ENCODE measurements at regions not wholly inside any gene's neighbourhood (a gene's known extent, or its start where the extent isn't known, plus 50 kb on each side); places are given as distances from the start of the nearest gene placed in this dataset.

DNA sequence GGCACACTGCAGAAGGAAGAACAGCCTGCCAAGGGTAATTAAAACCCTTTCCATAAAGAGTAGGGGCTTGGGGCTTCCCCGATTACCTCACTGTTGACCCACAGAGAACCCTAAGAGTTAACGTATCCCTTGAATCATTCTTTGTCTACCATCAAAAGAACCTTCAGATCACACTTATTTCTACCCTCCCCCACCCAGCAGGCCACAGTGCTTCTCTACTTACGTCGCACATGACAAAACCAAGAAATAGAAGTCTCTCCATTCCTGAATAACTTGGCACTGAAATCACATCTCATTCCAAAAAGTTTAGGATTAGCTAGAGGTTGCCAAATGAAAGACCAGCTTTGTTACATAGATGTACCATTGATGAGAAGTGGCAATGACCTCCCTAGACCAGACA lies 268.7 kb upstream of the GAS1 start:
- WGBS, 5 donors, result 75 to 94% (median 87%) methylated on average over 4 of the region's 4 CpGs
- intact Hi-C loops (cut with DNase I; ENCODE audit: low total_unique reads), result no loop called here
- no peak overlapping the region for H3K4me3 ChIP-seq
- H3K36me3 ChIP-seq, result no peaks in the 10 kb centered on the region
- no peaks in the 10 kb centered on the region for H3K9me3 ChIP-seq
- no peaks in the 10 kb centered on the region for H3K4me1 ChIP-seq
- DNase-seq, result no peak
- no peak overlapping the region for H3K27ac ChIP-seq
- TF ChIP-seq POLR2AphosphoS5 (IDR thresholded peaks at IDR 0.05) (no peak), POLR2A (IDR thresholded peaks at IDR 0.05) (no peak)
- TF ChIP-seq, protein P1, sequence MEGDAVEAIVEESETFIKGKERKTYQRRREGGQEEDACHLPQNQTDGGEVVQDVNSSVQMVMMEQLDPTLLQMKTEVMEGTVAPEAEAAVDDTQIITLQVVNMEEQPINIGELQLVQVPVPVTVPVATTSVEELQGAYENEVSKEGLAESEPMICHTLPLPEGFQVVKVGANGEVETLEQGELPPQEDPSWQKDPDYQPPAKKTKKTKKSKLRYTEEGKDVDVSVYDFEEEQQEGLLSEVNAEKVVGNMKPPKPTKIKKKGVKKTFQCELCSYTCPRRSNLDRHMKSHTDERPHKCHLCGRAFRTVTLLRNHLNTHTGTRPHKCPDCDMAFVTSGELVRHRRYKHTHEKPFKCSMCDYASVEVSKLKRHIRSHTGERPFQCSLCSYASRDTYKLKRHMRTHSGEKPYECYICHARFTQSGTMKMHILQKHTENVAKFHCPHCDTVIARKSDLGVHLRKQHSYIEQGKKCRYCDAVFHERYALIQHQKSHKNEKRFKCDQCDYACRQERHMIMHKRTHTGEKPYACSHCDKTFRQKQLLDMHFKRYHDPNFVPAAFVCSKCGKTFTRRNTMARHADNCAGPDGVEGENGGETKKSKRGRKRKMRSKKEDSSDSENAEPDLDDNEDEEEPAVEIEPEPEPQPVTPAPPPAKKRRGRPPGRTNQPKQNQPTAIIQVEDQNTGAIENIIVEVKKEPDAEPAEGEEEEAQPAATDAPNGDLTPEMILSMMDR (IDR thresholded peaks at IDR 0.05 in 8 of 11, conservative IDR thresholded peaks at IDR 0.05 in 3 of 11), result no peak
- H3K27me3 ChIP-seq (replicated peaks in 1 of 7), result peaks cover 0 to 5% (median 0%) of the 10 kb centered on the region in 7 donors

DNA sequence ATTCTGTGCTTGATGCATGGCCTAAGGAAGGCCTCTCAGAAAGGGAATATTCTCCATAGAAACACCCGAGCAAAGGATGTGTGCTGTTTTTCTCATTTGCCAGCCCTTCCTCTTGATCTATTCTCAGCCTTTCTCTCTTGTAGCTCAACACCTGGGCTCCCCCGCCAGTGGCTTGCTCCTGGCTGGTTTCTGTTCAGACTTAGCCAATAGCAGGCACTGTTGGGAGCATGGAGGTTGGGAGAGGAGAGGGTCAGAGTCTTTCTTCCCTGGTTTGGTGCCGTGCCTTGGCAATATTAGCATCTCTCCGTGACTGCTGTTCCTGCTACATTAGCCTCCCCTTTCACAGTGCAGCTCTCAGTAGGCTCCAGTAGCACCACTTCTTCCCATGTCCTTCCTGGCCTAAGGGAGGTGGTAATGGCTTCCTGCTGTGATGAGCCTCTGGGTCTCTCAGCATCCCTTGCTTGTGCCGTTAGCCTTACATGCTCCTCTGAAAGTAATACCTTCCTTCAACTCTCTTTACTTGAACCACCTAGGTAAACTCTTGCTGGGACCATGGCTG lies 269.7 kb upstream of the GAS1 start:
- Histone ChIP-seq H3K4me3 (no peak overlapping the region), H3K27me3 (replicated peaks in 1 of 7) (peaks cover 0 to 5% (median 0%) of the 10 kb centered on the region in 7 donors), H3K9me3 (no peaks in the 10 kb centered on the region), H3K36me3 (no peaks in the 10 kb centered on the region), H3K27ac (no peak overlapping the region), H3K4me1 (no peaks in the 10 kb centered on the region)
- TF ChIP-seq POLR2AphosphoS5 (IDR thresholded peaks at IDR 0.05) (no peak), POLR2A (IDR thresholded peaks at IDR 0.05) (no peak)
- TF ChIP-seq, protein P1 (IDR thresholded peaks at IDR 0.05 in 8 of 11, conservative IDR thresholded peaks at IDR 0.05 in 3 of 11), result no peak
- 66 to 86% (median 78%) methylated on average over 5 of the region's 5 CpGs for WGBS, 5 donors
- intact Hi-C loops (cut with DNase I; ENCODE audit: low total_unique reads), result no loop called here
- no peak for DNase-seq

DNA sequence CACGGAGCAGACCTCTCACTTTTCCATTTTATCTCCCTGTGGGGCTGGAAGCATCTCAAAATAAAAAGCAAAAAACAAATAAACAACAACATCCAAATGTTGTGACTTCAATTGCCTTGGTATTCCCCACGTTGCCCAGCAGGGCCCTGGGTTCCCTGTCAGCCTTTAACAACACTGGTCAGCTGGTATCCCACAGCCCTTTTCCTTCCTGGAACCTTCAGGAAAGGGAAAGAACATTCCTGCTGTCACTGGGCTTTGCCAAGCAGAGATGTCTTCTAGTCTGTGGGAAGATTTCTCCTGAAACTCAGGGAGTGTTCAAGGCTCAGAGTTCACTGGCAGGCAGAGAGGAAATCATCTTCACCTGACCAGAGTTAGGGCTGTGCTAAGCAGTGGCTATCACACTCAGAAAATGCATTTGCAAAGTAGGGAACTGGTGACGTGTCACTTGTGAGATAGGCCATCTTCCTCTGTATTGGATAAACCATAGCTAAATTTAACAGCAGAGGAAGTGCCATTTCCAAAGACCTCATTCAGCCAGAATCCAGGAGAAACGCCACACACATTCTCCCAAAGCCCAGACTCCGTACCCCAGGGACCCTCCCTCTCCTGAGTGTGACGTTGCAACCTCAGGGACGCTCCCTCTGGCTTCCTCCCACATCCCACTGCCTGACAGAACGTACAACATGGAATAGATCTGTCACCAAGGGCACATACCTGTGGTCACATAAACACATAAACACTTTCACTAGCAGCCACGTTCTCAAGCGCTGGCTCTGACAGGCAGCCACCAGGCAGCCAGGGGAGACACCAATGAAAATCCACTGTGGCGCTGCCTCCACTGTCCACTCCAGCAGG lies 274.0 kb upstream of the DAPK1 start:
- Histone ChIP-seq H3K27ac (no peak overlapping the region), H3K9me3 (no peaks in the 10 kb centered on the region), H3K27me3 (replicated peaks in 1 of 7) (no peaks in the 10 kb centered on the region), H3K4me1 (no peaks in the 10 kb centered on the region), H3K36me3 (no peaks in the 10 kb centered on the region), H3K4me3 (no peak overlapping the region)
- intact Hi-C loops (cut with DNase I; ENCODE audit: low total_unique reads), result no loop called here
- no peak for DNase-seq
- TF ChIP-seq, protein P1 (IDR thresholded peaks at IDR 0.05 in 8 of 11, conservative IDR thresholded peaks at IDR 0.05 in 3 of 11), result no peak
- TF ChIP-seq POLR2A (IDR thresholded peaks at IDR 0.05) (no peak), POLR2AphosphoS5 (IDR thresholded peaks at IDR 0.05) (no peak)
- 43 to 67% (median 52%) methylated on average over 11 of the region's 11 CpGs for WGBS, 5 donors

DNA sequence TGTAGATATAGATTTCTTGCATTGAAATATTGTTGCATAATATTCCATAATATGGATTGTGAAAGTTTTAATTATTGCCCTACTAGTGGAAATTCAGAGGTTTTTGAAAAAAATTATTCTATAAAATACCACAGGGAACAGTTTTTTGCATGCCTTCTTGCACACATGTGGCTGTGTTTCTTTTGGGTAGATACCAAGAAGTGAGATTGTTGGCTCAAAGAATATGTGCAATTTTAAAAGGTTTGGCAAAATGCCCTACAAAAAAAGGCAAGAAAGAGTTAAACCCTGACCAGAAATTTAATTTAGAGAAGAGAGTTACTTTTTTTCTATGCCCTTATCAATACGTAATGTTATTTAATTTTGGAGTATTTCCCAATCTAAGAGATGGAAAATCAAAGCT lies 270.8 kb upstream of the DAPK1 start:
- H3K9me3 ChIP-seq, result no peaks in the 10 kb centered on the region
- H3K27me3 ChIP-seq (replicated peaks in 1 of 7), result no peaks in the 10 kb centered on the region
- H3K36me3 ChIP-seq, result no peaks in the 10 kb centered on the region
- intact Hi-C loops (cut with DNase I; ENCODE audit: low total_unique reads), result no loop called here
- H3K4me3 ChIP-seq, result no peak overlapping the region
- DNase-seq, result no peak
- 84 to 93% (median 88%) methylated on average over 1 of the region's 1 CpG for WGBS, 5 donors
- H3K4me1 ChIP-seq, result no peaks in the 10 kb centered on the region
- TF ChIP-seq POLR2AphosphoS5 (IDR thresholded peaks at IDR 0.05), result no peak
- no peak for TF ChIP-seq POLR2A (IDR thresholded peaks at IDR 0.05)
- TF ChIP-seq, protein P1 (IDR thresholded peaks at IDR 0.05 in 8 of 11, conservative IDR thresholded peaks at IDR 0.05 in 3 of 11), result no peak
- H3K27ac ChIP-seq, result no peak overlapping the region
